HG03108 (cell line): ENCODE measurements at regions not wholly inside any gene's neighbourhood (a gene's known extent, or its start where the extent isn't known, plus 50 kb on each side); places are given as distances from the start of the nearest gene placed in this dataset.
A peak's percentile ranks its signal among the peaks of the same experiment; 100 is the strongest.
"Not testable (repeated sequence)": the region's sequence is repeated elsewhere in the genome, so short reads cannot be mapped to it uniquely, and the experiment has no call there.

Experiments used
- ATAC-seq: cut with Tn5 transposase; IDR thresholded peaks from one replicate; pipeline ENCODE4 v1.9.1; 2021; ENCODE audit warnings: moderate library complexity; ENCODE audit not compliant: unreplicated experiment

DNA sequence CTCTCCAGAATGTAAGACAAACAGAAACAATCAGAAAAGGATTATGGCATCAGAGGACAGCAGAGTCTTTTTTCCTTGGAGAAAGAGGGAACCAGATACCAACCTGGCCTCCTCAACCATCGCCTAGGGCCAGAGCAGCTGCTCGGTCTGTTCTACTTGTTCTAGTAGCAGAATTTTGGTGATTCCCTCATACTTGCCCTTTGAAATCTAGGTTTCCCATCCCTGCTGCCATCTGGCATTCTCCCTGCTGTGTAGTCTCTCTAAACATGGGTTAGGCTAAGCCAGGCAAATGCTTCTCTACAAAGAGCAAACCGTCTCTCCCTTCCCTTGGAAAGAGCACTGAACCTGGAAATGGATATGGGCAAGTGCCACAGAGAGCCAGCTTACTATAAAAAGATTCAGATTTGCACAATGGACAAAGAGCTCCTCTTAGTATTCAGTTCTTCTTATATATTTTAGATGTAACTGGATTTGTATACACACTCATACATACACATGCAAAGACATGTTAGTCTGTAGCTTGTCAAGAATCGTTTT, 208.6 kb upstream of the ST6GAL2 start:
- no peak for ATAC-seq

DNA sequence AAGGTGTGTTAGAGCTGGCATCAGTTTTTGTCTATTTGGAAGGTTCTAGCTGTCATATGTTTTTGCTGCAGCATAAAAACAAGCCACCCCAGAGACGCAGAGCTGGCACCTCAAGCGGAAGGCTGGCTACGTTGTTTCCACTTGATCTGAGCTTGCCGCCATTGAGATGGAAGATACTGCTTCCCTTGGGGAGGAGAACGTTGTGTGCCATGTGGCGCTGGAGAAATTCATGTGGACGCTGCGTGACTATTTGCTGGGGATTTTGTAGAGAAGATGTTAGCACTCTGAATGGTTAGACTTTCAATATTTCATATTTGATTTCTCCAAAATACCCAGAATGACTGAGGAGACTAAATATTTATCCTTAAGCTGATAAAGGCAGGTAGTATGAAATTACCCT, 216.2 kb upstream of the ST6GAL2 start:
- ATAC-seq, result no peak

DNA sequence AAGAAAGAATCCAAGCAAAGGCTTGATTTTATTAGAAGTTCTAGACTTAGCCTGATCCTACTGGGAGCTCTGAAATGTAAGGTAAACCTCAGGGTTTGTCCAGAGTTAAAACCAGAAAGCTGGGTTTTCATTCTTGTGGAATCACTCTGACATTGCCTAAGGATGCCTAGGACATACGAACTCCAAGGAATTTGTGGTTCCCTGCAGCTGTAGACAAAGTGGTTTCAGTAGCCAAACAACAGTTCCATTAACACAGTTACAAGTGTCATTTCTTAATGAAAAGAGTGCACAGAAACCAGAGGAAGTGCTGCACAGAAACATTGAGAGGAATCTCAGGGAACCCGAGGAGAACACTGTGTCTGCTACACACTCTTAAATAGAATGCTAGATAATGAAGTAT, 221.4 kb upstream of the ST6GAL2 start:
- ATAC-seq, result no peak

GRCh38 chr2:107108556-107108955, 222.6 kb upstream of the ST6GAL2 start:
- ATAC-seq, result no peak

DNA sequence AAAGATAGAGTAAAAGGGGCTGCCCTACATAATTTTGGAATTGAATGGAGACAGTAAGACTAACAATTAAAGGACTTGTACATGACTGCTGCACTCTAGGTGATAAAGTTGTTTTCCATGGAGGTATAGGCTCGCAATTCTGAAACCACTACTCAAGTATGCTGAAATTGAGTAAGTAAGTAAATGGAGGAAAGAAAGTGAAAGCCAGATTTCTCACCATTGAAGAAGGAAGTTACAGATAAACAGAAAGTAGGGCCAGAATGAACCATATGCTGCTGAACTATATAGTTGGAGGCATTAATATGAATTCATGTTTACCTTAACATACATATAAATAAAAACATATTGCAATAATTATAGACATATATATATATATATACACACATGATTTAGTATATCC, 225.7 kb upstream of the ST6GAL2 start:
- ATAC-seq, result no peak

DNA sequence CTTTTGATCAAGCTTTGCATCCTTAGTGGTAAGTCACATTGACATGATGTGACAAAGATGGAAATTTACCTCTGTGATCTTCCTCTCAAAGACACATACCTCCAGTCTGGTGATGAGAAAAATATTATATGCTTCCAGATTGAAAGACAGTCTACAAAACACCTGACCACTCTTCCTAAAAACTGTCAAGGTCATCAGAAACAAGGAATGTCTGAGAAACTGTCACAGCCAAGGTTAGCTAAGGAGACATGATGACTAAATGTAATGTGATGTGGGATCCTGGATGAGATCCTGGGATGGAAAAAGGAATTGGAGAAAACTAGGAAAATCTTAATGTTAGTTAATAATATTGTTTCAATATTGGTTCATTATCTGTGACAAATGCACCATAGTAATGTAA, 226.6 kb upstream of the ST6GAL2 start:
- no peak for ATAC-seq

DNA sequence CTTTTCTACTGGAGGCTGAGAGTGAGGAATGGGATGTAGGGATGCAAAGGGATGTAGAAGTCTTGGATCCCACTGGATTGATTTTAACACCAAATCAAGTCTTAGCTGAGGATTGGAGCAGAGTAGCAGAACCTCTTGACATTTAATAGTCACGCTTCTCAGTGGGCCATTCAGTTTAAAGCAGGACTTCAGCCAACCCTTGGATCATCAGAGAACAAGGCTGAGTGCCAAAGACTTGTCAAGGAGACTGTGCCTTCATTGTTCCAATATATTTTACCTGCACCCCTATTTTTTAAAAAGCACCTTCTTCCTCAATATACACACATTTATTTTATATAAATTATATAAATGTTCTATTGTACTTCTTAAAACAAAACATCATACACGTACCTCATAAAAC, 242.4 kb upstream of the ST6GAL2 start:
- ATAC-seq, result no peak

GRCh38 chr2:107132070-107132469, 246.1 kb upstream of the ST6GAL2 start:
- ATAC-seq, result peak; percentile 64

GRCh38 chr2:107132746-107133145, 246.8 kb upstream of the ST6GAL2 start:
- no peak for ATAC-seq

- no peak for ATAC-seq
Measured at GRCh38 chr2:107133412-107133811, 247.4 kb upstream of the ST6GAL2 start.

GRCh38 chr2:107136733-107137132, 250.8 kb upstream of the ST6GAL2 start:
- no peak for ATAC-seq

GRCh38 chr2:107137706-107138105, 251.7 kb upstream of the ST6GAL2 start:
- ATAC-seq, result no peak

DNA sequence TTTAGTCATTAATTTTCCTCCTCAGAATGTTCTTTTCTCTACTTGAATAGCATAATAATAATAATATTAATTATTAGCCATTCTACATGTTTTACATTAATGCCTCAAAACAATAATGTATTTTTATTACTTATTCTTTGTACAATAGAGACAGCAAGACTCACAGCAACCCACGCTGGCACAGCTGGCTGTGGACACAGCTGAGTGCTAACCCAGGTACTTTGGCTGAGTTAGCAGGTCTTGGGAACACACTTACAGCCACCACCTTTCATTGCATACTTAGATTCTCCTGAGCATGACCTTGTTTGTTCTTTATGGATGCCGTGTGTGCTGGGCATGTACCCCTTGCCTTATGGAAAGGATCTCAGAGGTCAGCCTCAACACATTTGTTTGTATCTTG, 260.2 kb upstream of the ST6GAL2 start:
- no peak for ATAC-seq

- not testable (repeated sequence) for ATAC-seq
Measured at GRCh38 chr2:107146645-107147044, 260.7 kb upstream of the ST6GAL2 start.

- ATAC-seq, result no peak
Measured at GRCh38 chr2:107148055-107148454, 262.1 kb upstream of the ST6GAL2 start.

GRCh38 chr2:107148496-107148895, 262.5 kb upstream of the ST6GAL2 start:
- ATAC-seq, result no peak

GRCh38 chr2:107160640-107161239, 274.8 kb upstream of the ST6GAL2 start:
- no peak for ATAC-seq

DNA sequence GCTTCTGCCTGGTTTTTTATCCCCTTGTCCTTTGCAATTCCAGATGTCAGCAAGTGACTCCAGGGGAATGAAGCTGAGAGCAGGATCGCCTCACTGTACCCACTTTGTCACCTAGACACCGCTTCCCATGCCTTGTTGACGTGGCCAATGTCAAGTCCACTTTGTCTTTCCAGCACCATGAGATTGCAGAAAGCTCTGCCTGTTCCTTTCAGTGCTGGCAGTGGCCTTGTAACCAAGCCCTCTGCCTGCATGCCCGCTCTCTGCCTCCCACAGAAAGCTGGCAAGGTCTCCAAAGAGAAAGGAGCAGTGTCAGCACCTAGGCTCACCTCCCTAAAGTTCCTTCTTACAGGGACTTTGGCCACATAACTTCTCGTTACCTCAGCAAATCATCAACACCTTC, 282.2 kb upstream of the ST6GAL2 start:
- no peak for ATAC-seq

DNA sequence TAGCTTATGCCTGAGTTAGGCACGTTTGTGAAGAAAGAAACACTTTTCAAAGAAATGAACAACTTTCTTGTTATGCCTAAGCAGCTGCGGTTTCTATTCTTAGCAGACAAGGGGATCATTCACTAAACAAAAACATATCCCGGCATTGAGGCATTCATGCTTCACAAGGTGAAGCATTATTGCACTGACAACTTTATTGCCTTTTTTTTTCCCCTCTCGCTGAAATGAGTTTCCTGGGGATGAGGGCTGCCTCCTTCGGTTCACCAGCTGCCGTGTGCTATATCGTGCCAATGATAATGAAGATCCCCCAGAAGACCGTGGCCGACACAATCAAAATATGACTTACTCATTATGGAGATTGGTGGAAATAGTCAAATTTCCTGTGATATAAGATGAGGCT, 288.2 kb upstream of the ST6GAL2 start:
- no peak for ATAC-seq

GRCh38 chr2:107182981-107183380, 297.0 kb upstream of the ST6GAL2 start:
- ATAC-seq, result no peak

DNA sequence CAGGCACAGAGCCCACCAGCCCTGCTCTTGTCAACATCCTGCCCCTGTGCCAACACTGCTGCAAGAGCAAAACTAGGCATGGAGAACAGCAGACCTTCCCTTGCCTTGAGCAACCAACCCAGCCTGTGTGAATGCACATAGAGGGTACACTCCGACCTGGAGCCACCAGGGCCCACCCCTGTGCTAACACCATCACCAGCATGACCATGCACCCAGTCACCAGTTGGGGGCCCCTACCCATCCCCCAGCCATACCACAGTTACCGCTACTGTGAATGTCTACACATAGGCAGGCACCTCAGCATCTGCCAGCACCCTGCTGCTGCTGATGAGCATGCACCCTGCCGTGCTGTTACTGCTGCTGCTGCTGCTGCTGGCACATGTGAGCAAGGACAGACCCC, 301.9 kb upstream of the ST6GAL2 start:
- ATAC-seq, result no peak

- ATAC-seq, result no peak
Measured at GRCh38 chr2:107195631-107196030, 309.7 kb upstream of the ST6GAL2 start.

DNA sequence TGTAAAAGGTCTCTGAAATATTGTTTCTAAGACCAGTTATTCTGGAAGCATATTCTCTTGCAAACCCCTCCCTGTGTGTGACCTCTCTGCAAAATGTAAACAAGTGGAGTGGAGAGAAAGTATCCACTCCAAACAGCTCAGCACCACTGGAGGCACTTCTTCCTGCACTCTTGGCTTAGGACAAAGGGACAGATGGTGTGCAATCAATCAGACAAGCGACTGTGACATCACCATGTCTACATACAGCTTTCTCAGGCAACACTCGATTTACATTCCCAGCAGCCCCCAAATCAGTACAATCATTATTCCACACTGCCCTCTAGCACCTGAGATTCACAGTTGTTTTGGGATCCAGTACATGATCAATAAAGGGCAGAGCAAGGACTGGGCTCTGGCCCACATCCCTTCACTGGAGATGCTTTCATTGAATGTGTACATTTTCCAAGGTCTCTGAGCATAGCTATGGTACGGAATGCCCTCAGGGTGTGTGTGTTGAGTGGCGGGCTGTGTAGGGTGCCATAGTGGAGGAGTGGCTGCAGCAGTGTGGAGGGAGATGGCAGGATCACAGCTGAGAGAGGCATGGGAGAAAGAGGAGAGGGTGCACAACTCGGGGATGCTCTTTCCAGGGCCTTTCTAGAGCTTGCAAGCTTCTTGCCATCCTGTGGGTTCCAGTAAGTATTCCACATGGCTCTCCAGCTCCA, 311.8 kb upstream of the ST6GAL2 start:
- ATAC-seq, result no peak
